Embryonic facial prominence (tissue), 1 donor: ENCODE measurements at regions not wholly inside any gene's neighbourhood (a gene's known extent, or its start where the extent isn't known, plus 50 kb on each side); places are given as distances from the start of the nearest gene placed in this dataset.
"Not testable (repeated sequence)": the region's sequence is repeated elsewhere in the genome, so short reads cannot be mapped to it uniquely, and the experiment has no call there.

ENCODE experiments used
- DNase-seq: peaks from one replicate; pipeline ENCODE4 v3.0.0-alpha.2; 2016; ENCODE audit errors: extremely low spot score

DNA sequence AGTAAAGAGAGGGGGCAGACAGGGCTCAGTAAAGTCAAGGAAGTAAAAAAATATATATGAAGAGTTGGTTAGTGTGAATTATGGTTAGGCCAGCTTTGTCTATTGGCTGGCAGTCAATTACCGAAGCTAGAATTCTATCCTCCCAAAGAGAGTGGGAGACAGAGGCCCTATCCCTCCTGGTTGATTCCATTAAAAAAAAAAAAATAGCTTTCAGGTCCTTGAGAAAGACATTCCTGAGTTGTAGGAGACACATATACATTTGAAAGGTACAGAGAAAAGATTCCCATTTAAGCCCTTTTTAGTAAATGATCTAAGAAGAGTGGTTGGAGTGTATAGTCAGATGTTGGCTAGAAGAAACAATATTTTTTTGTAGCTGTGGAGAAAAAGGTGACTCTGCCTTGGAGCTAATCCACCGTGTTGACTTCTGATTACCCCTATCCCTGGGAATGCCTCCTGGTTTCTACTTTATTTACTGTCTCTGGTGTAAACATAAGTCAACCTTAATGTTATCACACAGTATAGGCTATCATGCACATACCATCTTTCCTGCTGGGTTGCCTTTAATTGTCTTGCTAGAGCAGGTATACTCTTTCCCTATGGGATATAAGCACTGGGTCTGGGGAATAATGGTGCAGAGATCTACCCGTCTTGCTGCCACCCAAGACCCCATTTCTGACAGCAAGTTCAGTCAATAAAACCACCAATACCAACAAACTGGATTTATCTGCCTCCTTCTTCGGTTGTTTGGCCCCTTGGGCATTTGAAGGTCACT lies 859.9 kb upstream of the ATXN7L3B start:
- no peak for DNase-seq

- no peak for DNase-seq
These were observed 859.3 kb upstream of the ATXN7L3B start for GRCh38 chr12:73678335-73678734.

DNA sequence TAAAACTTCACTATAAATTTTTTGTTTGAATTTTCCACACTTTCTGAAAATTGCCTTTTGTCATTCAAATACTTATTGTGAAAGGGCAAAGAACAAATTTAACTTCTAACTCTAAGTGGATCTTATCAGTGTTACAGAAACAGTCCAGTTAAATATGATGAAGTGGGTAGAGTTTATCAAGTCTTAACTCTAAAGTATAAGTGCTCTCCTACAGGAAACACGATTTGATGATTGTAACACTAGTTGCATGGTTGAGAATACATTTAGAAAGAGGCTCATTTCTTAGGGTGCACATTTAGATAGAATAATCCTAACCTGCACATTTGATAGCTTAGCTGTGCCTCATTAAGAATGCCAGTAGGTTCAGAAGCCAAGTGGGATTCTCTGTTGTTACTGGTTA lies 838.3 kb upstream of the ATXN7L3B start:
- DNase-seq = no peak

GRCh38 chr12:73714655-73715054 lies 823.0 kb upstream of the ATXN7L3B start:
- no peak for DNase-seq

GRCh38 chr12:73716143-73716542 lies 821.5 kb upstream of the ATXN7L3B start:
- not testable (repeated sequence) for DNase-seq

DNA sequence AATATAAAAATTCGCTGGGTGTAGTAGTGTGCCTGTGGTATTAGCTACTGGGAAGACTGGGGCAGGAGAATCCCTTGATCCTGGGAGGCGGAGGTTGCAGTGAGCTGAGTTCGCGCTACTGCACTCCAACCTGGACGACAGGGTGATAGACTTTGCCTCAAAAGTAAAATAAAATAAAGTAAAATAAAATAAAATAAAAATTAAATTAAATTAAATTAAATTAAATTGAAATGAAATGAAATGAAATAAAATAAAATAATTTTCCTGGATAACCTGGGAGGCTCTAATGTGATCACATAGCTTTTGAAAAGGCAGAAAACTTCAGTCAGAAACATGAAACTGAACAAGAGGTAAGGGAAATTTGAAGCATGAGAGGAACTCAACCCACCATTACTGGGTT lies 818.4 kb upstream of the ATXN7L3B start:
- no peak for DNase-seq

DNA sequence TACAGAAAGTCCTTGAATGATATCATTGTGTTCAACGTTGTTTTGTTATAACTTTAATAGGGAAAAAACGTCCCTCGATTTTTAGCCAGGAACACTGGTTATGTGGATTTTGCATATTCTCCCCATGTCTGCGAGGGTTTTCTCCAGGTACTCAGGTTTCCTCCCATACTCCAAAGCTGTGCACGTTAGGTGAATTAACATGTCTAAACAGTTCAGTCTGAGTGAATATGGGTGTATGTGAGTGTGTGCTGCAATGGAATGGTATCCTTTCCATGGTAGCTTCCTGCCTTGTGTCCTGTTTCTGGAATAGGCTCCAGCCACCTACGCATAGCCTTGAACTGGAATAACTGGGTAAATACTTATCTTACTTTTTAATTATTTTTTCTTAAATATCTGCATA lies 810.8 kb upstream of the ATXN7L3B start:
- DNase-seq = no peak

DNA sequence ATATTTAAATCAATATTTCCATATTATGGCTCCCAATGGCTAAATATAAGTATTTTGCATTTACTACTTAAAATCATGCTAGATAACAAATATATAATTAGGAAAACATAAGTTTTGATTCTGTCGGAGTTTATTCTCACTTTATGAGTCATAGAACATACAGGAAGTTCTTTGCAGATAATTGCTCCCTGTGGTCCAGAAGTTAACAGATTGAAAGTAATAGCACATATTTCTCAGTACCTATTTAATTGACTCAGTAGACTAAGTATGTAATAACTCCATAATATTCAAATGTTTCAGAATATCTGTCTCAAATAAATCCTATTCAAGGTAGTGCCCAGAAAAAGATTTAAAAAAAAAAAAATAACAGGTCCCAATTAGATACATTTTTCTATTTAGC lies 806.0 kb upstream of the ATXN7L3B start:
- DNase-seq = no peak

- DNase-seq = no peak
These were observed 768.3 kb upstream of the ATXN7L3B start for GRCh38 chr12:73769337-73769736.

DNA sequence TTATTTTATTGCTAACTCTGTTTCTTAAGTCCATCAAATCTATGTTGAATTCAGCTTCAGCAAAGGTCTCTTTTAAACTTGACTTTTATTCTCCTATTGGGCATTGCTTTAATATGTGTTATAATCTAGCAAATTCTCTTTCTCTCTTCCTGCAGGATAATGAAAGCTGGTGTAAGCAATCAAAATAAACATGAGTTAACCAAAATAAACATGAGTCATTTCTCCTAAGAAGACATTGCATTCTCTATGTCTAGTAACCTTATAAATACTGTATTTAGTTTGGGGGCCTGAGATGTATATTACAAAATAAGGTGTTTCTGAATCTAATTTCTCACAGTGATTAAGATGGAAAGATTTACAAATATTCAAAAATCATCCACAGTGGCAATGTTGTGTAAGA lies 739.1 kb upstream of the ATXN7L3B start:
- DNase-seq = no peak

GRCh38 chr12:73815072-73815645 lies 722.5 kb upstream of the ATXN7L3B start:
- no peak for DNase-seq

DNA sequence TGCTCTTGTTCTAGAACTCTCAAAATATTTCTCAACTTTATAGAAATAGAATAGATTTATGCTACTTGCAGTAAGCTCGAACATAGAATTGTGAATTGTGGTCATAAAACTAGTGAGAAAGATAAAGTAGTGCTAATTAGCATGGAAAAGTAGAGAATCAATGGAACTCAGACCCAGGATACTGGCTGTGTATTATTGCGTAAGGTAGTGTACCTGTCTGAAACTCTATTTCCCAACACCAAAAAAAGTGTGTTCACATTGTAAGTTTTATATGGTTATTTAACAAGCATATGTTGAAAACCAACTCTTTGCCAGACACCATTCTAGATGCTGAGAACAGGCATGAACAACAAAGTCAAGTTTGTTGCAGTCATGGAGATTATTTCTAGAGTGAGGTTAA lies 720.5 kb upstream of the ATXN7L3B start:
- no peak for DNase-seq

DNA sequence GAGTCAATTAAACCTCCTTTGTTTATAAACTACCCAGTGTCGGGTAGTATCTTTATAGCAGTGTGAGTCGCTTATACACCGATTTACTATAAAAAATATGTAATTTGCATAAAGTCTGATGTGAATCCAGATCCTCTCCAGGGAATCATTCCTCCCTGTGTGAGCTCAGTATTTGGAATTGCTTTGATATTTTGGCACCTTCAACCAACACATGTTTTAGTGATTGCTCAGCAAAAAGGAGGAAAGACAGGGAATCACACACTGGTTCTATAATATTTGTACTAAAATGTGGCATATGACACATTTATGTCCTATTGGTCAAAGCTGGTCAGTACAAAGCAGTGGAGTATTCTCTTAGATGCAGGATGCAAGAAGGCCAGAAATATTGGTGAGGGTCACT lies 703.9 kb upstream of the ATXN7L3B start:
- DNase-seq = no peak

- DNase-seq = no peak
These were observed 695.7 kb upstream of the ATXN7L3B start for GRCh38 chr12:73841963-73842362.

DNA sequence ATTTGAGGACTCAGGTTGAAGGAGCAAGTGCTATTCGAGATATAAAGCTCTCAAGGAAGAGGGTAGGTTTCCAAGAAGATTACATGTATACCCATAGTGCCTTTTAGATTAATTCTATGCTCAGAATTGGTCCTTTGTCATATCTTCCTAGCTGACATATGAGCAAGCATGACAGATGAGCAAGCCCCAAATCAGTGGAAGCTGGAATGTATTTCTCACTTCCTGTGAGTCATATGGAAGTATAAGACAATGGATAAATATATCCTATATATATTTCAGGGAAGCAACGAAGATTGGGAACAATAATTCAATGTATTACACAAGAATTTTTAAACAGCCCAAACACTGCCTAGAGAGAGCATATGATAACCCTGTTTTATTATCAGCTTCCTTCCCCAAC lies 674.1 kb upstream of the ATXN7L3B start:
- DNase-seq = no peak

GRCh38 chr12:73867147-73867546 lies 670.5 kb upstream of the ATXN7L3B start:
- no peak for DNase-seq

DNA sequence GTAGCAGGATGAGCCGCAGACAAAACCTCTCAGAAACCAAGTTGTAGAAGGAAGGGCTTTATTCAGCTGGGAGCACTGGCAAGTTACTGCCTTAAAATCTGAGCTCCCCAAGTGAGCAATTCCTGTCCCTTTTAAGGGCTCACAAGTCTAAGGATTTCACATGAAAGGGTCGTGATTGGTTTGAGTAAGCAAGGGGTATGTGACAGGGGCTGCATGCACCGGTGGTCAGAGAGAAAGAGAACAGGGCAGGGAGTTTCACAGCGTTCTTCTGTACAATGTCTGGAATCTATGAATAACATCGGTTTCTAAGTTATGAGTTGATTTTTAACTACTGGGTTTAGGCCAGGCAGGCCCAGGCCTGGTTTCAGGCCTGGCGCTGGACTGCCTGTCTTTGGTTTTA lies 660.3 kb upstream of the ATXN7L3B start:
- DNase-seq = not testable (repeated sequence)

GRCh38 chr12:73892201-73892600 lies 645.4 kb upstream of the ATXN7L3B start:
- DNase-seq = no peak

- no peak for DNase-seq
These were observed 639.0 kb upstream of the ATXN7L3B start for GRCh38 chr12:73898645-73899044.

DNA sequence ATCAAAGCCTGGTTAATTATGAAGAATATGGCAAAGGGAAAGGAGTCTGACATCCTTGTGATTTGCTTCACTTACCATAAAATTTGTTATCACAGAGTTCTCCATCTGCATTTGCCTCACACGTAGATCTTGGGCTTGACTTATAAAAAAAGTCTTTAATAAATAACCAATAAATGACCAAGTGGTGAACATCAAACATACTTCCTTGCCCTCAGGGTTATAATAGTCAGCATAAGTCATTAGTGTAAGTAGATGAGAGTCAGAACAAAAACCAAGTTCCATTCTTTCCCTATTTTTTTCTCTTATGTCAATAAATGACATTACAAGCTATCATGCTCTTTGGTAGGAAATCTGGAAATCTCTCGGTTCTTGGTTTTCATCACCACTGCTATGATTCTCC lies 635.4 kb upstream of the ATXN7L3B start:
- no peak for DNase-seq

- no peak for DNase-seq
These were observed 630.9 kb upstream of the ATXN7L3B start for GRCh38 chr12:73906757-73907156.

DNA sequence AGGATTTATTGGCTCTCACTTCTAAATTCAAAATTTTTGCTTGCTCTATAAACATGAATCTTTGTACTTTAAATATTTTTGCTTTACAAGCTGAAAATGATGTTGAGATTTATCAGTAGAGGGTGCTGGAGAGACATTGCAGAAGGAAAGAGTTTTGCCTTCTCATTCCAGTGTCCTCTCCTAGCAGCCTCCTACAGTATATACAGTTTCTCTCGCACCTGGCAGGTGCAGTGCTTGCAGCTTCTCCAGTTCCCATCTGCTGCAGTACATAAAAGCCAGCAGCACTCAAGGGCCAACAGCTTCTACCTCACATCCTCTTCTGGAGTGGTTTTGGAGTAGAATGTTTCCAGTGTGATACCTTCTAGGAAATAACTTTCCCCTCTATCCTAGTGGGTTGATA lies 601.8 kb upstream of the ATXN7L3B start:
- no peak for DNase-seq

GRCh38 chr12:73947326-73948026 lies 590.2 kb upstream of the ATXN7L3B start:
- DNase-seq = no peak
